ENCODE measurements at regions not wholly inside any gene's neighbourhood (a gene's known extent, or its start where the extent isn't known, plus 50 kb on each side); places are given as distances from the start of the nearest gene placed in this dataset.
"Not testable (repeated sequence)": the region's sequence is repeated elsewhere in the genome, so short reads cannot be mapped to it uniquely, and the experiment has no call there.

DNA sequence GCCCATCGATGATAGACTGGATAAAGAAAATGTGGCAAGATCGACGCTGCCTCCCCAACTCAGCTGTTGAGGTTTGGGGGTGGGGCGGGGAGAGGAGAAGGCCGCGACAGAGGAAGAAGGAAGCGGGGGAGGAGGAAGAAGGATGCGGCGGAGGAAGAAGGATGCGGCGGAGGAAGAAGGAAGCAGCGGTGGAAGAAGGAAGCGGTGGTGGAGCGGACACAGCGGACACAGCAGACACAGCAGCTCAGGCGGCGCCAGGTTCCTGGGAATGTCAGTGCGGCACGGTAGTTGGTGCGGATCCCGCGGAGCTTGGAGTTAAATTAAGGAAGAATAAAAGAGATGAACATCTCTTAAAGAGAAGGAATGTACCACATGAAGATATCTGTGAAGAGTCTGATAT is 163.9 kb upstream of the NT5E start:
- TF ChIP-seq POLR2A (IDR thresholded peaks at IDR 0.05; ENCODE audit: low read depth, low read length), result no peak
- FAIRE-seq, result no peak

GRCh38 chr6:85285114-85285513 is 164.8 kb upstream of the NT5E start:
- no peak for TF ChIP-seq POLR2A (IDR thresholded peaks at IDR 0.05; ENCODE audit: low read depth, low read length)
- DNase-seq (ENCODE audit: insufficient read length, low spot score) (no peak), FAIRE-seq (no peak)

More for the DNA sequence above, 163.9 kb upstream of the NT5E start:
- DNase-seq (ENCODE audit: insufficient read length, low spot score), result no peak

DNA sequence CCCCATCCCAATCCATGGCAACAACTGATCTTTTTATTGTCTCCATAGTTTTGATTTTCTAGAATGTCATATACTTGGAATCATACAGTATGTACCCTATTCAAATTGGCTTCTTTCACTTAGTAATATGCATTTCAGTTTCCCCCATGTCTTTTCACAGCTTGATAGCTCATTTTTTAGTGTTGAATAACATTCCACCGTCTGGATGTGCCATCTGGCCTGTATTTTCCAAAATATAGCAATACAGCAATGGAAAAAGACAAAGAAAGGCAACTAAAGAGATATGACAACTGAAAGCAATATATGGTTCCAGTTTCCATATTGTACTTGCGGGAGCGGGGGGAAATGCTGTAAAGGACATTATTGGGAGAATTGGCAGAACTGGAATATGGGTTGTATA is 166.4 kb upstream of the NT5E start:
- DNase-seq (ENCODE audit: insufficient read length, low spot score) (no peak), FAIRE-seq (no peak)
- TF ChIP-seq POLR2A (IDR thresholded peaks at IDR 0.05; ENCODE audit: low read depth, low read length), result no peak

GRCh38 chr6:85278466-85279035 is 171.3 kb upstream of the NT5E start:
- TF ChIP-seq POLR2A (IDR thresholded peaks at IDR 0.05; ENCODE audit: low read depth, low read length), result no peak
- no peak for DNase-seq (ENCODE audit: insufficient read length, low spot score)
- FAIRE-seq, result no peak

DNA sequence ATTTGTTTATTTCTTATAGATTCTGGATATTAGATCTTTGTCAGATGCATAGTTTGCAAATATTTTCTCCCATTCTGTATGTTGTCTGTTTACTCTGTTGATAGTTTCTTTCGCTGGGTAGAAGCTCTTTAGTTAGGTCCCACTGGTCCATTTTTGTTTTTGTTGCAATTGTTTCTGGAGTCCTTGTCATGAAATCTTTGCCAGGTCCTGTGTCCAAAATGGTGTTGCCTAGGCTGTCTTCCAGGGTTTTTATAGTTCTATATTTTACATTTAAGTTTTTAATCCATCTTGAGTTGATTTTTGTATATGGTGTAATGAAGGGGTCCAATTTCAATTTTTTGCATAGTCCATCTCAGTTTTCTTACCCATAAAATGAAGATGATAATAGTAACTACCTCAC is 173.9 kb upstream of the NT5E start:
- not testable (repeated sequence) for DNase-seq (ENCODE audit: insufficient read length, low spot score); FAIRE-seq

- no peak for TF ChIP-seq POLR2A (IDR thresholded peaks at IDR 0.05; ENCODE audit: low read depth, low read length)
- DNase-seq (ENCODE audit: insufficient read length, low spot score), result no peak
- no peak for FAIRE-seq
These were observed 174.4 kb upstream of the NT5E start for GRCh38 chr6:85275338-85275985.

- DNase-seq (ENCODE audit: insufficient read length, low spot score) (no peak), FAIRE-seq (no peak)
- TF ChIP-seq POLR2A (IDR thresholded peaks at IDR 0.05; ENCODE audit: low read depth, low read length), result no peak
These were observed 176.0 kb upstream of the NT5E start for GRCh38 chr6:85273870-85274269.

GRCh38 chr6:85273046-85273445 is 176.8 kb upstream of the NT5E start:
- no peak for DNase-seq (ENCODE audit: insufficient read length, low spot score)
- no peak for FAIRE-seq
- no peak for TF ChIP-seq POLR2A (IDR thresholded peaks at IDR 0.05; ENCODE audit: low read depth, low read length)

- FAIRE-seq, result no peak
- TF ChIP-seq POLR2A (IDR thresholded peaks at IDR 0.05; ENCODE audit: low read depth, low read length), result no peak
These were observed 177.3 kb upstream of the NT5E start for GRCh38 chr6:85272592-85272991.

DNA sequence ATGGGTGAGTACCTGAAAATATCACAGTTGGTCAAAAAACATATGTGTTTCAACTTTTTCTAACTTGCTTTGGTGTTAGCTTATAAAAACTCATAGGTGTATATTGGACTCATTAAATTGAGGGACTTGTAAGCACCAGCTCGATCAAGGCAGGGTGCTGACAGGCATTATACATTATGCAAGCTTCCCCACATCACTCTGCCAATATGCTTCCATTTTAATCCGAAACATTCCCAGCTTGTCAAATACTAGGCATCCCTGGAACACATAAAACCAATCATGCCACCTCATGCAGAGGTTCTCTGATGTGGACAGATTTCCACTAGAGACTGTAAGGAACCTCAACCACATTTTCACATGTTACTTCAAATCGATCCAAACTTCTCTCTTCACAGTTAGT is 187.3 kb upstream of the NT5E start:
- FAIRE-seq (no peak), DNase-seq (ENCODE audit: insufficient read length, low spot score) (no peak)
- TF ChIP-seq POLR2A (IDR thresholded peaks at IDR 0.05; ENCODE audit: low read depth, low read length), result no peak

More at GRCh38 chr6:85272592-85272991, 177.3 kb upstream of the NT5E start:
- no peak for DNase-seq (ENCODE audit: insufficient read length, low spot score)

GRCh38 chr6:85261271-85261670 is 188.6 kb upstream of the NT5E start:
- FAIRE-seq, result no peak
- no peak for DNase-seq (ENCODE audit: insufficient read length, low spot score)
- no peak for TF ChIP-seq POLR2A (IDR thresholded peaks at IDR 0.05; ENCODE audit: low read depth, low read length)

DNA sequence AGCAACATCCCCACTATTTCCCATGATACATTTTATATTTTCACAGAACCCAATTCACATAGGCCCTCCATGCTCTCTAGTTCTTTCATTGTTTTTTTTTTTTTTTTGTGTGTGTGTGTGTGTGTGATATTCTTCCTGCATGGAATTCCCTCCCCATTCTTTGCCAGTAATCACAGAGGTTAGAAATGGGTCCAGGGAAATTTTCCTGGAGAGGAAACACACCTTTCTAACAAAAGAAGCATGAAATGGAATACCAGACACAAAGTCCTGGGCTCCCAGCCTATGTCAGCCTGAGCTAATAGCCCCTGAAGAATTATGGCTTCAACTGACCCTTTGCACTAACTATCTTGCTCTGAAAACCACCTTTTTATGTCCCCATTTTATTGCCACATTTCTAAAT is 194.2 kb upstream of the NT5E start:
- no peak for FAIRE-seq
- no peak for DNase-seq (ENCODE audit: insufficient read length, low spot score)
- TF ChIP-seq POLR2A (IDR thresholded peaks at IDR 0.05; ENCODE audit: low read depth, low read length), result no peak

DNA sequence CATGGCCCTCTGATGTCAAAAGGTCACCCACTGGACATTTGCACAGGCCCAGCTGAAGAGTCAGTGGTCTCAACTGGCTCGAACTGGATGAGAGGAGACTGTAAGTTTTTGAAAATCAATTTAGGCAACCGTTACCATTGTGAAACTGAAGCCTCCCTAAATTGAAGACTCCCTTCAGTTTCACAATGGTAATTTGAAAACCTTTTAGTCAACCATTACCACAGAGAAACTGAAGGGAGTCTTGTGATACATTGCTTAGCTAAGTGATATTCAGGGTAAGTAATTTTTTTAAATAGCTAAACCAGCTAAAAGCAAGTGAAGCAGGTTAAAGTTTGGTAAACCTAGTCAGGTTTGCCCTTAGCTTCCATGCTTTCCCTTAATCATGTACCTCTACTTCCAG is 197.3 kb upstream of the NT5E start:
- no peak for TF ChIP-seq POLR2A (IDR thresholded peaks at IDR 0.05; ENCODE audit: low read depth, low read length)
- FAIRE-seq (no peak), DNase-seq (ENCODE audit: insufficient read length, low spot score) (no peak)

DNA sequence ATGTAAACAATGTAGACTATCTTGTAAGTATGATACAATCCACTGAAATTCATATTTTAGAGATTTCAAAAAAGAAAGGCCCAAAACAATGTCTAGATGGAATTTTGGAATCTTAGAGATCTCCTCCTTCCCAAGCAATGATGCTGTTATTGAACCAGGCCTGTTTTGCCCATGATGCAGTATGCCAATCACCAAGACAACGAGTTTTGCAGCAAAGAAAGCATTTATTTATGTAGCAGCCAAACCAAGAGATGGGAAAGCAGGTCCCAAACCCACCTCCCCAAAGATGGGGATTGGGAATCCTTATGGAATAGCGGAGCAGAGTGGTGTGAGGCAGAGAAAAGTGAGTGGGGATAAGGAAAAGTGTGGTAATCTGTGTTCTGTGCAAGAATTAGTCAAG is 197.8 kb upstream of the NT5E start:
- FAIRE-seq (no peak), DNase-seq (ENCODE audit: insufficient read length, low spot score) (no peak)
- no peak for TF ChIP-seq POLR2A (IDR thresholded peaks at IDR 0.05; ENCODE audit: low read depth, low read length)

GRCh38 chr6:85251300-85251699 is 198.6 kb upstream of the NT5E start:
- FAIRE-seq (no peak), DNase-seq (ENCODE audit: insufficient read length, low spot score) (no peak)
- TF ChIP-seq POLR2A (IDR thresholded peaks at IDR 0.05; ENCODE audit: low read depth, low read length), result no peak

Data from H54 (cell line).